DMS 273 (cell line): ENCODE measurements at regions not wholly inside any gene's neighbourhood (a gene's known extent, or its start where the extent isn't known, plus 50 kb on each side); places are given as distances from the start of the nearest gene placed in this dataset.

Experiments
- DNase-seq: peaks from one replicate; lab custom pipeline; 2025; ENCODE audit not compliant: unreplicated experiment; lab: John Stamatoyannopoulos, UW

GRCh38 chr16:11439790-11440656 is 94.8 kb downstream of the RMI2 start:
- DNase-seq, result peak; percentile 41

DNA sequence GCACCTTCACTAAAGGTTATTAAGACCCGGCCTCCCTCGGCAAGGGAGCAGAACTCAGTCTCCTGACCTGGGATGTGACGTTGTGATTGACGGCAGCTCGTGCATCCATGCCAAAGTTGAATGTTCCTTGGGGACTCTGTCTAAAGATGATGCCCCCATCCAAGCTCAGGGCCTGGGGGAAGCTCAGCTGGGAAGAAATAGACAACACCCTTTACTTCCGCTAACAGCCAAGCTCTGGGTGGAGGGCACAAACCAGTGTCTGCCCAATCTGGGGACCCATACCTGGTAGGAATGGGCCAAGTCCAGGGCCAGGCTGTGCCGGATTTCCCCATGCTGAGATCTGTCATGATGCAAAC is 95.4 kb downstream of the RMI2 start:
- no peak for DNase-seq

DNA sequence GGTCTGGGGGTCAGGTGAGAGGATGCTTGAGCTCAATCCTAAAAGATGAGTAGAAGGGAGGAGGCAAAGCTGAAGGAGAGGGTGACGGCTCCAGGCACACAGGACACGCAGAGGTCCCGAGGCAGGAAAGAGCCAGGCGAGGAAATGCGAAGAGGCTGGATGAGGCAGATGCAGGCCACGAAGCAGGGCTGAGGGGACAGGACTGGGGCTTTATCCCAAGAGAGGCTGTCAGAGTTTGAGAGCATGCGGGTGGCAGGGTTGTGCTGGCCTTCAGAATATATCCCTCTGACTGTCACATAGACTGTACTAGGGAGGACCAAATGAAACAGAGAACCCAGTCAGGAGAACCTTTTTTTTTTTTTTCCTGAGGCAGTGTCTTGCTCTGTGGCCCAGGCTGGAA is 100.2 kb downstream of the RMI2 start:
- DNase-seq, result no peak

DNA sequence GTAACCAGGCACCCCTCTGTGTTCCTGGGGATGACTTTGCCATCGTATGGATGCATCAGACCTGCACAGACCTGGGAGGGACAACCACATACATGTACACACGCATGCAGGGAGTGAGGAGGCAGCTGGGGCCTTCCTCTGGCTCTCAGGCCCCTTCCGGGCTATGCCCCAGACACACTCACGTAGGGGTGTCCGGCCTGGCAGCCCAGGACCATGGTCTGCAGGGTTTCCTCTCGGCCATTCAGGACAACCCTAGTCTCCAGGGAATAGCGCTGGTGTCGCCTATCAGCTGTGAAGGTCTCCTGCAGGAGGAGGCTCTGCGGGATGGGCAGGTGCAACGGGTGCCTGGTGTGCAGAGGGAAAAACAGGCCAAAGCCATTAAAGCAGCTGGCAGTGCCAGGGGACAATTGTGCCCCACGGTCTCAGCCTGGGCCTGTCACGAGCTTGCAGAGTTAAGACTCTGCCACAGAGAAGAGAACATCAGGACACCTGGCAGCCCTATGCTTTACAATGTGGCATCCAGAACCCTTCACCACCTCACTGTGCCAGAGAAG is 101.4 kb downstream of the RMI2 start:
- no peak for DNase-seq

GRCh38 chr16:11447272-11447671 is 102.0 kb downstream of the RMI2 start:
- no peak for DNase-seq

GRCh38 chr16:11447836-11448235 is 102.6 kb downstream of the RMI2 start:
- DNase-seq, result no peak

DNA sequence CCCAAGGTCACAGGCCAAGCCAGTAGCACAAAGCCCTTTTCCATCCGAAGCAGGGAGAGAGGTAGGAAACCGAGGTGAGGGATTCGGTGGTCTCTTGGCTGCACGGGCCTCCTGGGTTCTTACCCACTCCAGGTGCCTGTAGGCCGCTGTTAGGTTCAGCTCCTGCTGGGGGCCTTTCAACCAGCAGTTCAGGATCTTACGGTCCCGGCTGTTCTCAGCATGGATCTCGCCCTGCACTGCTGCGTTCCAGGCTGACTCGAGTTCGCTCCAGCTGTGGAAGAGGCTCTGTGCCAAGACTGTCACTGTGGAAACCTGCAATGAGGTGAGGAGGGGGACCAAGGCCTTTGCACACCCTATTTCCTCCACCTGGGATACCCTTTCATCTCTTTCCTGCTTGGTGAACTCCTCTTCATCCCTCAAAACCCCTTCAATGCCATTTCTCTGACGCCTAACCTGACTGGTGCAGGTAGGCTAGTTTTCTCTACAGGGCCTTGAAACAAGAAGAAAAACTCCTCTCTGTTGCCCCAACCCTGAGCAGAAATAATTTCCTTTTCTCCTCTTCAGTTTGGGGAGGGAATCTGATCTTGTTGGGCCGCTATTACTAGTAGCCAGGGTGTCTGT is 103.6 kb downstream of the RMI2 start:
- no peak for DNase-seq

- no peak for DNase-seq
Observed at GRCh38 chr16:11449716-11450115, 104.5 kb downstream of the RMI2 start.

DNA sequence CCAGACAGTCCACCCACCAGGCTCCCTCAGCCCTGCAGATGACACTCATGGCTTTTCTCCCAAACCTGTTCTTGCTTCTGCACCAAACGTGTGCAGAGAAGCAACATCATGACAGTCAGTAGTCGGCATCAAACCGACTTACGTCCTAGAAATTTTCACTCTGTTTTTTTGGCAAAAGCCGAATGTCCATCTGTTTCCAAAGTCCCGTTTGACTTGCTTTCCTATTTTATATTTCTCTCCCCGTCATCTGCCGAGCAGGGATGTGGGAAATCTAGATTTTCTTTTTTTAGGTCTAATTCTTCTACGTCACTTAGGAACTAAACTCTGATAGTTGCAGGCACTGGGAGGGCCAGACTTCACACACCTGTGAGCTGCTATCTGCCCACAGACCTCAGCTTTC is 104.9 kb downstream of the RMI2 start:
- DNase-seq, result no peak

GRCh38 chr16:11452298-11452697 is 107.0 kb downstream of the RMI2 start:
- DNase-seq, result no peak

DNA sequence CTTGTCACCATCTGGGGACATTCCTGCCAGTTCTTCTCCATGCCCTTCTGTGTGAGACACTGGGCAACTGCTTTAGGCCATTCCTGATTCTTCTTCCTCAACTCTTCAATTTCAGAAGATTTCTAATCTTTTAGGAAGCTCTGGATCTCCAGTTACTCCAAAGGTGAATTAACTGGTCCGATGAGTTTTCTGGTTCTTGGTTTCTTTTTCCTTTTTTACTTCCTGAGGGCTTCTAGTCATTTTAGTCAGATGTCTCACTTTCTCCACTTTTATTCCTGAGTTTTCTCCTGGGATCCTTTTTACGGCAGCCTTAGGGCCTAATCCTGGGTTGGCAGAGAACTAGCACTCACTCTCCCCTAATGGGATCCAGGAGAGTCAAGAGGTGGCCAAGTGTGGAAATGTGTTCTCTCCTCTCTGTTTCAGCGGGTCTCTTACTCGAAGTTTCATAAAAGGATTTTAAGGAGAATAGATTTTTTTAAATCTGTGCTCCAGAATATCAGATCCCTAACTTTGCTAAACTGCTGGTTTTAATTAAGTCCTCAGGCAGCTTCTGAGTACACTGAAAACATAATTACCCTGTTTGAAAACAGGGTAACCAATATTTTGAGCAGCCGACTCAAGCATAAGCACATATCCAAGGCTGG is 107.6 kb downstream of the RMI2 start:
- no peak for DNase-seq

DNA sequence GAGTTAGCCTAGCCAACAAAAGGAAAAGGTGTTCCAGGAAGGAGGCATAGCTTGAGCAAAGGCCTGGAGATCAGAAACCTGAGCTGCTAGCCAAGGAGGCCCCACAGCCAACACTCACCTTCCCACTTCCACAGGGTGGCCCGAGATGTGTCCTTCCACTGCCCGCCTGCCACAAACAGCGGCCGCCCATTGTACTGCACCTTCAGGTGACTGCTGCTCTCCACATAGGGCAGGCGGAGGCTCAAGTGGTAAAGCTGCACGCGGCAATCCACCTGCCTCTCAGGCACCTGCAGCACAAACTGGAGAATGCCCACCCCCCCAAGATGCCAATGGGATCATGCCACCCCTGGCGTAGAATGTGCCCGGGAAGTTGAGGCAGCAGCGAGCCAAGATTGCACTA is 111.5 kb downstream of the RMI2 start:
- DNase-seq, result no peak

DNA sequence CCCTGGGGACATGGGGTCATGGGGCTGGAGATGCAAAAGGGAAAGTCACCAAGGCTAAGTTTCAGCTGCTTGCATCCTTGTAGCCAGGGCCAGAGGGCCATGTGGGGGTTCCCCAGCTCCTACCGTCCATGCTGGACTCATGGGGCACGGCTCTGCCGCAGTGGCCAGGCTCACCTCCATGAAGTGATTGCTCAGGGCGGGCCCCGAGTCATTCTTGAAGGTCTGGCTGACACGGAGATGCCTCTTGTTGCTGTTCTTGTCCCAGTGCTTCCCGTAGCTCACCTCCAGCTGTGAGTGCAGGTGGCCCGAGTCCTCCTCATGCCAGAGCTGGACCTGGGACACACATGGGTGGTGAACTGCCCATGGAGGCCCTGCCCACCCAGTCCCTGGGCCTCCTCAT is 114.5 kb downstream of the RMI2 start:
- DNase-seq, result no peak

DNA sequence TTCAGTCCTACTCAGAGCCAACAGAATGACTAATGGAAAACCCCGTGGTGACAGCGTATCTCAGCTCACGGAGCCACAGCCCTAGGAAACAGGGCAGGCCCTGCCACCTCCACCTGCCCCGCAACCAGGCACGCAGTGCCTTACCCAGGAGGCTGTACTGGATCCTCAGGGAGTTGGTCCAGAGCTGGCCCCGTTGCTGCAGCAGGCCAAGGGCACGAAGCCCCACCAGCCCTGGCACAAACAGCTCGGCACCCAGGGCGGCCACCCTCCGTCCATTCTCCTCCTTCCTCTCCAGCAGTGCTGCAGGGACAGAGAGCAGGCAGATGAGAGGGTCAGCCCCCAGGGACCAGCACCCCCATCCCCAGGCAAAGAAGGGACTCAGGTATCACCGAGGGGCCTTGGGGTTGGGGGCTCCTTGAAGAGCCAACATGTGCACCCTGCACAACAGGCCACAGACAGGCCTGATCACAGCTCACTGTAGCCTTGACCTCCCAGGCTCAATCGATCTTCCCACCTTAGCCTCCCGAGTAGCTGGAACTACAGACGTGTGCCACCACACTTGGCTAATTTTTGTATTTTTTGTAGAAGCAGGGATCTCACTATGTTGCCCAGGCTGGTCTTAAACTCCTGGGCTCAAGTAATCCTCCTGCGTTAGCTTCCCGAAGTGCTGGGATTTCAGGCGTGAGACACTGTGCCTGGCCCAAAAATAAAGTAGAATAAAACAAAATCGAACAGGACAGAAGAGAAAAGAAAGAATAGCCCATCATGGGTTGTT is 115.7 kb downstream of the RMI2 start:
- DNase-seq, result no peak

DNA sequence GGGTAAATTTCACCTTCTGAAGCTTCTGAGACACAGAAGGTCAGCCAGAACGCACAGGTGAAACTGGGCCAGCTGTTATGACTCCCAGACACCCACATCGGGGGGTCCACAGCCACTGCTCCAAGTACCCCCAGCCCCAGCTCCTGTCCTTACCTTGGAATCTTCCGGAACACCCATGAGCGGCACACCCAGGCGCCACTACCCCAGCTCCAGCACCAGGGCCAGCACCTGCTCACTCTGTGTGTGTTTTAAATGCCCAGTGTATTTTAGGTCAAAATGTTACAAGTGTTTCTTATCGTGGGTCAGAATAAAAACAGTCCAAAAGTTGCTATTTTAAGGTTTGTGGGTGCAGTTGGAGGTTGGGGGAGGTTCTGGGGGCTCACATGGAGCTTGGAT is 116.3 kb downstream of the RMI2 start:
- DNase-seq, result no peak

- DNase-seq, result no peak
Observed at GRCh38 chr16:11462036-11462435, 116.8 kb downstream of the RMI2 start.

DNA sequence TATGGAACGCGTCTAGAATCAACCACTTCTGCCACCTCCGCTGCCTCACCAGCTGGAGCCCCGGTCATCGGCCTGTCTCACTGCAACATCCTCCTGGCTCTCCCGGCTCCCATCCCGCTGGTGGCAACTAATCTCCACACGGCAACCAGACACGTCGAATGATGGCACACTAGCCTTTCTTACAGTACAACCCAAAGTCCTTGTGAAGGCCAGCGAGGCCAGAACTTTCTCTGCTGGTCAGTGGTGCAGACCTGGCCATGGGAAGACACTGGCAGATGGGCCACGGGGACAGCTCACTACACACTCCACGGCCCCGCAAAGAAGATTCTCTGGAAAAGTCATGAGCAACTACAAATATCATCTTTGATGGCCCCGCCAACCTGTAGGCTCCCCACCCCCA is 117.6 kb downstream of the RMI2 start:
- DNase-seq, result no peak

DNA sequence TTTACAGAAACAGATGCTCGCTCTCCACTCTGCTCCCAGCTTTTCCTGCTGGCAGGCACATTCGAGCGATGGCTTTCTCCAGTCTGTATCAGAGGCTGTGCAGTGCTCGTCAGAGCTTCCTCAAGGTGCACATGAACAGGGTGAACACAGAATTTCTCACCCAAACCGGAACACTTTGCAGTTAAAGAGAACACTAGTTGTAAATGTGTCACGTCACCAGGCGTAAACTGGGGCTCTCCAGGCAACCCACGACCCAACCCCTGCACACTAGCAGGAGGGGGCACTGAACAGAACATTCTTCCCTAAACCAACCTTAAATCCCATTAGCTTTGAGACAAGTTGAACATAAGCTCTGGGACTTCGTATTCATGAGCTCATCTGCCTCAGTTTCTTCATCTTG is 119.0 kb downstream of the RMI2 start:
- no peak for DNase-seq

DNA sequence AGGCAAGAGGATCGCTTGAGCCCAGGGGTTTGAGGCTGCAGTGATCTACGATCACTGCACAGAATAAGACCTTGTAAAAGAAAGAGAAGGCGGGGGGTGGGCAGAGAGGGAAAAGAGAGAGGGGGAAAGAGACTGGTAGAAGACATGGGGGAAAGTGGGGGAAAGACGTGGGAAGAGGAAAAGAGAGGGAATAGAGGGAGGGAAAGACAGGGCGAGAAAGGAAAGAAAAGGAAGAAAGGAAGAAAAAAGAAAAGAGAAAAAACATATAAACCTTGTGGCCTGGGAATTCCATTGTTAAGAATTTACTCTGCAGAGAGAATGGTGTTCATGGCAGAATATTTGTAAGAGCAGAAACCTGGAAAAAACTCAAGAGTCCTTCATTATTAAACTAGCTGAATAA is 120.4 kb downstream of the RMI2 start:
- no peak for DNase-seq

- peak; percentile 72 for DNase-seq
Observed at GRCh38 chr16:11470676-11471415, 115.9 kb downstream of the LITAF start.

DNA sequence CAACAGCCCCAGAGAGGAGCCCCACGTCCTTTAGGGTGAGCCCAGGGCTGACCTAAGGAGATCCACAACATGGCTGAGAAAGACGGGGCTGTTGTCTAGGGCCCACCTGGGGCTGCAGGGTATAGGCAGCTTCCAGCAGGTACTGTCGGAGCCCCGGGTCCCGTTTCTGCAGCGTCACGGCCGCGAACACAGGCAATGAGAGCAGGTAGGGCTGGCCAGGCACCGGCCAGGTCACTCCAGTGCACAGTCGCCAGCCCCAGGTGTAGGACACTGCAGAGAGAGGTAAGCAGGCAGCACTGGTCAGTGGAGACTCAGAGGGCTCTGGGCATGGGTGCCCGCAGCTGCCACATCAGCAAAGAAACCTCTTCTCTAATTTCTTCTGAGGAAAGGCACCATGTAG is 115.2 kb downstream of the LITAF start:
- DNase-seq, result no peak
